GM21717 (cell line): ENCODE measurements at regions not wholly inside any gene's neighbourhood (a gene's known extent, or its start where the extent isn't known, plus 50 kb on each side); places are given as distances from the start of the nearest gene placed in this dataset.

ENCODE experiments used
- ATAC-seq: cut with Tn5 transposase; IDR thresholded peaks from one replicate; pipeline ENCODE4 v1.9.1; 2021; ENCODE audit warnings: mild to moderate bottlenecking, moderate library complexity; ENCODE audit not compliant: unreplicated experiment

DNA sequence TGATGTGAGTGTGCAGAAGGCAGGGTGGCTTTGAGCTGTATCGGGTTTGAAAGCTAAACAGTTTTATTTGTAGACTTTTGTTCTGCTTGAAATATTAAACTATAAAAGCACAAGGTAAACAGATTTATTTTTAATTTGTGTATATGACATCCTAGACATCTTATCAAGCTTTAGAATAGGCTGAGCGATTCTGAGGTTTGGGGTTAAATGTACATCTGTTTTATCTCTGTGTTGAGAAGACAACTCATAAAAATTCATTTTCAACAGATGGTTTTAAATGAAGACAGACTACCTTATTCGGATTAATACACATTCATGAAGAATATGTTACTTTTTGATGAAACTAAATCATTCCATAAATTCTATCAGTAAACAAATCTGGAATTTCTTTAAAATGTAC lies 368.8 kb downstream of the RPRM start:
- ATAC-seq, result no peak

DNA sequence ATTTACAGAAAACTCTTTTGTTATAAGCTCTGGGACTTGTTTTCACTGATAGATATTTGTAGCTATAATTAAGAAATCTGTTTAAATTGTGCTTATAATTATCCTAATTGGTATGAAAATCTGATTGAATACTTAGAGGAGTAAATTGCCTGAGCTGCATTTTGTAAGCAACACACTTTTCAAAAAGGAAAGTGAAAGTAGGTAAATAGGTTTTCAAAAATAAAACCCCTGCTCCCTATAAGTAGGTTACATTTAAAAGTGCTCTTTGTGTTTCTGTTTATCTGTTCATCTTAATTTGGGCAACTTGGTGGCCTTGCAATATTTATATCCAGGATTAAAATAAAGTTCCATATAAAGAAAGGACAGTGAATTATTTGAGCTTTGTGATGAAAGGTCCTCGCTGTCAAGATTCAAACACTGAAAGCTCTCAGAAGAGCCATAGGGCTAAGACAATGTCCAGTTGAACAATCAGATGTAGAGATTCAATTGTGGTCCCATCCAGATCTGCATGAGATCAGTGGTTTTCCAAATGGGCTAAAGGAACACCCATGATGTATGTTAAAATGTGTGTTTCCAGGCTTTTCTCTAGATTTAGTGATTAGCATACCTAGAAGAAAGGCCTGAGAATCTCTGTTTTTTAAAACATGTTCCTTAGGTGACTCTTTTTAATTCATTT lies 371.6 kb downstream of the RPRM start:
- peak; percentile 69 for ATAC-seq

DNA sequence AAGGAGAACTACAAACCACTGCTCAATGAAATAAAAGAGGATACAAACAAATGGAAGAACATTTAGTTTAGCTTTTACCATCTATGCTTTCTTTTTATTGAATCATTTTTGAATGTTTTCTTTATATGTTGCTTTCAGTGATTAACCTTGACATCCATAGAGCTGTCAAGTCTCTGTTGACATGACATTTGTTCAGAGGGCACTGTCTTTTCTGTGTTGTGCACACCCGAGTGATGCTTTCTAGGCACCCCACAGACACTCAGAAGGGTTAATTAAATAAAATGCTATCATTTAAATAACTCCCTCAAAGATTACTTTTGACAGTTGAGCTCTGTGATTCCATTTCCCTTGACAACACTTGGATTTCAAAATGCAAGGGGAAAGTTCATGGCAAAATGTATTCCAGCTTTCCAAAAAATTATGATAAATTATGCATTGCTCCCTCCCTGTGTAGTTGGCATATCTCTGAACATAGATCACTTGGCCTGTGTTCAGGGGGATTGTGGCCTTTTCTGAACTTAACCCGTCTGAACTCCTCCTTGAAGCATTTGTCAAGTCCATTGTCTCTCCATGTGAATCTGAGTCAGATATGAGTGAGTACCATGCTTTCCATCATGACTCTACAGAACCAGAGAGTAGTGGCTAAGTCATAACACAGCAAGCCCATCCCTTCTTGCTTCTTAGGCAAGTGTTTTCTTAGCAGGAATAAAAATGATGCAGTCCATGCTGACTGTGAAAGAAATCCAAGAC lies 372.6 kb downstream of the RPRM start:
- ATAC-seq, result no peak

DNA sequence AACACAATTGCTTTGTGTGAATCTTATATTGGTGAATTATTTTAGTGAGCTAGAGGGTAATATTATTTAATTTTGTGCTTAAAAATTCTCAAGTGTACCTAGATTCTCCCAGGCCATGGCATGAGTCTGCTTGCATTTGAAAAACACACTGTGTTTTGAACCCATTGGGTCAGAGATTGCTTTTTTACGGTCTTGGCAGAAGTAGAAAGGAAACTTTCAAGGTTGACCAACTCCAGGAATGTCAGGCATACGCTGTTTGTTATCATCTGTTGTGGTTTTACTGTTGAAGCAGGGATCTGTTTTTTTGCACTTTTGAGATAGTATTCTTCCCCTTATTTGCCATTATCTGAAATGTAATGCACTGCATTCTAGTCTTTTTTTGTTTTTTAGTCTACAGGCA lies 377.4 kb downstream of the RPRM start:
- ATAC-seq, result no peak

DNA sequence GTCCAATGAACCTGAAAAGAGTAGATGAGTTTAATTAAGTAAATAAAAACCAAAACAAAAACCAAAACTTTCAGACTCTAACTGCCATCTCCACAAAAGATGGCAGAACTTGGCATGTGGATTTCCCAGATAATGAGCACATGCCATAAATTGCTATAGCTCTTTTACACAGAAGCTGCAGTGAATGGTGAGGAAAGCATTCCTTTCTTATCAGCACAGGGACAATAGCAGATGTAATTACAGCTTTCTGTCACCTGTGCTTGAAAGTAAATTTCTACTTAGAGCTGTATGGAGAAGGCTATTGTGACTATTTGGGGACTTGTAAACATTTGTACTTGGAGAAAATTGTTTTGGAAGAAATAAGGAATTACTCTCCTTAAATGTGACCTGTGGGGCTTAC lies 378.4 kb downstream of the RPRM start:
- no peak for ATAC-seq

DNA sequence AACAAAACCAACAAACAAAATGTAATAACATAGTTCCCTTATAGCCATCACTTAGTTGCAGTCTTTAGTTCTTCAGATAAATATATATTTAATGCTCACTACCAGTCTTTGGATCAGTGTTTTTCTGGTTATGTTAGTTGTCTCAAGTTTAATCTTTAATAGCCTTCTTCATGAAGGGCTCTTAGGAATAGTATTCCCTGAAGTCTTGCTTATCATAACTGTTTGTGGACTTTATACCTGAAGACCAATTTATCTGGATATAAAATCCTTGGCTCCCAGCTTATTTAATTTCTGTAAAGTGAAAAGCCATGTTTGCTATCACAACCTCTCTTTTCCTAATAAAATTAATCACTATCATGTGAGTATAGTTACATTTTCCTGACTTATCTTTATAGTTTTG lies 379.7 kb downstream of the ARL6IP6 start:
- no peak for ATAC-seq

DNA sequence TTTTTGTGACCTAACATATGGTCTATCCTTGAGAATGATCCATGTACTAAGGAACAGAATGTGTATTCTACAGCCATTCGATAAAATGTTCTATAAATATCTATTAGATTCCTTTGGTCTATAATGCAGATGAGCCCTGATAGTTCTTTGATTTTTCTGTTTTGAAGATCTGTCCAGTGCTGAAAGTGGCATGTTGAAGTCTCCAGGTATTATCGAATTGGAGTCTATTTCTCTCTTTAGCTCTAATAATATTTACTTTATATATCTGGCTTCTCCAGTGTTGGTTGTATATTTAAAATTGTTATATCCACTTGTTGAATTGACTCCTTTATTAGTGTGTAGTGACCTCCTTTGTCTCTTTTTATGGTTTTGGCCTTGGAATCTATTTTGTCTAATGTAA lies 377.9 kb downstream of the ARL6IP6 start:
- no peak for ATAC-seq

DNA sequence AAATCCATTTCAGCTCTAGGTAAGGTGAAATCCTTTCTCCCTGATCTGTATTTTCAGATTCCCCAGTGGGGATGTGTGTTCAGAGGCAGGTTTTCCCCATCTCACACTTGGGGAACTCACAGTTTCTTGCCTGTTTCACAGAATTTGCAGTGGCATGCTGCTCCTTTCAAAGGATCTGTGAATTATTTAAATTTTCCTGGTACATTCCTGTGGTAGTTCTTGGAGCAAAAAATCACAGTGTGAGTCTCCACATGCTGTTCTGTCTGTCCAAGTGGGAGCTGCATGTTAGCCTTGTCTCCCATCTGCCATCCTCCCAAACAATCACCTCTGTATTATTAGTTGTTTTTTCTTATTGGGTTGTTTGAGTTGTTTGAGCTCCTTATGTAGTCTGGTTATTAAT lies 372.9 kb downstream of the ARL6IP6 start:
- ATAC-seq, result no peak

DNA sequence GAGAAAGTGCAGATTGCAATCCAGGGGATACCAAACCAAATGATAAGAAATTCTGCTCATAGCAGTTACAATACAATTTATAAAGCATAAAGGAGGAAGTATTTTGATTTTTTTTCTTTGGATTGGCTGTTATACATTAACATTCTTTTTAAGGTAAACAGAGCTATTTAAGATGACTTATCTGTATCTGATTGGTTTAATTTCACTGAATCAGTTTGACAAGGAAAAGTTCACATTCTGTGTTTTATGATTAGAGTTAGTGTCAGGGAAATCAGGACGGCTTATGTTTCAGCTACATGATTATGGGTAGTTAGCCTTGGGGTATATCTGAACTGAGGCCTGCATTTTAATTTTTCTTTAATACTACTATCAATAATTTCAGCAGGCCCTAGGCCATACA lies 360.9 kb downstream of the ARL6IP6 start:
- no peak for ATAC-seq

DNA sequence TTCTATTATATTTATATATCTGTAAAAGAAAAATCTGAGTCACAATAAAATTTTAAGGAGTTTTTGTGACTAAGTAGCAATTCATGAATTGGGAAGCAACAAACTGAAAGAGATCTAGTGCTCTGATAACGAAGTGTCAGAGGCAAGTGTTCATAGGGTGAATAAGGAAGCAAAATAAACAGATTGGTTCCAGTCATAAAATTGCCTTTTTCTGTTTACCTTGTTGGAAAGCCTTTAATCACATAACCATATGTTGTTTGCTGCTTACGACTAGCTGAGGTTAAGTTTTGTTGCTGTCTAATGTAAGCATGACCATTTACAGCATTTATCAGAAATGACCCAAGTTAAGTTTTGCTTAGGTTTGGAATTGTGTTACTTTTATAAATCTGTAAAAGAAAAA lies 358.9 kb downstream of the ARL6IP6 start:
- ATAC-seq, result no peak

DNA sequence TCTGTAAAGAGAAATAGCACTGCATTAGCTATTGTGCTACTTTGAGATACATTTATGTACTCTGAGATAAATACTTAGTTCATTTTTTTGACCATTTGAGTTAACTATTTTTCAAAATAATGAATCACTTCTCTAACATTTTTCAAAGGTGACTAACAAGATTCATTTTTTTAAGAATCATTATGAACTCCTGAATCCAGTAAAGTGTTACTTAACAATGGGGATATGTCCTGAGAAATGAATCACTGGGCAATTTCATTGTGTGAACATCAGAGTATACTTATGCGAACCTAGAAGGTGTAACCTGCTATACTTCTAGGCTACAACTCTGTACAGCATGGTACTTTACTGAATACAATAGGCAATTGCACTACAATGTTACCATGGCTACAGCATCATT lies 355.8 kb downstream of the ARL6IP6 start:
- ATAC-seq, result no peak

DNA sequence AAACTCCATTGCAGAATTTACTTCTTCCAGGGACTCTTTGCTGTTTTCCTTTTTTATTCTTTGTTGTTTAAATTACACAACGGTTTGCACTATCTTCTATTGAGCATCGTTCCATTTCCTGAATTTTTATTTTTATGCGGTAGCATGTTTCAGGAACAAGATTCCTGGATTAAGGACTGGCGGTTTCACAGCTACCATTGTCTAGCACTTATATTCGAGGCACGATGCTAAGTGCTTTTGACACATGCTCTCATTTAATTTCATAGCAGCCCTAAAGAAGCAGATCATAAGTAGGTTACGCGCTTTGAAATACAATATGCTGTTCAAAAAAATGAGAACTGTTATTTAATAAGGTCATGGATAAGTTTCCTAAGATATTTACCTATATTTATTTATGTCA lies 354.4 kb downstream of the ARL6IP6 start:
- no peak for ATAC-seq

DNA sequence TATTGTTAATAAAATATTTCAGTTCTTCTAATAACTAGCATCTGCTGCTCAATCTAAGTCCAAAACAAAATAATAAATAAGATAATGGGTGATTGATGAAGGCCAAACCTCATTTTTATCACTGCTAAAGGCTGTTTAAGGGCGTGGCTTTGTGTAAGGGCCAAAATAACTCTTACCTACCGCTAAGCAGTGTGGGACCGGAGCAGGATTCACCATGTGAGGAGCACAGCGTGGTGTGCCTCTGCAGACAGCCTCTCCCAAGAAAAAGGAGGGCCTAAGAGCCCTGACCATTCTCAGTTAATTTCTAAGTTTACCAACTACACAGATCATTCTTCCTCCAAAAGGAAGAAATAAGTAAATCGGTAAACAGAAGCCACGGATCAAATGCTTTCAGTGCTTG lies 353.7 kb downstream of the ARL6IP6 start:
- no peak for ATAC-seq

DNA sequence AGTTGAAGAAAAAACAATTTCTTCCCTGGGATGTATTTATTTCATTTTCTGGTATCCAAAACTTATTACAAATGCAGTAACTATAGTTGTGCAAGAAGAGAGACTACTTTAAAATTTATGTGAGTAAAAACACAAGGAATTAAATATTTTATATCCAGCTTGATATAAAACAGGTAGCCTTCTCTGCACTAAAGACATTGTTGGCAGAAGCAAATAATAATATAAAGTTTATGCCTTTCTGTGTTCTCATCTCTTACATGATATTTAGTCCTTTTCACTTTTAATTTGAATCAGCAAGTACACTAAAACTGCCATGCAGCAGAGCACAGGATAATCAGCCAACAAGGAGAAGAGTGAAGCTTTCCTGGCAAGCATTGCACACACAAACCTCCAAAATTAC lies 352.7 kb downstream of the ARL6IP6 start:
- ATAC-seq, result no peak

DNA sequence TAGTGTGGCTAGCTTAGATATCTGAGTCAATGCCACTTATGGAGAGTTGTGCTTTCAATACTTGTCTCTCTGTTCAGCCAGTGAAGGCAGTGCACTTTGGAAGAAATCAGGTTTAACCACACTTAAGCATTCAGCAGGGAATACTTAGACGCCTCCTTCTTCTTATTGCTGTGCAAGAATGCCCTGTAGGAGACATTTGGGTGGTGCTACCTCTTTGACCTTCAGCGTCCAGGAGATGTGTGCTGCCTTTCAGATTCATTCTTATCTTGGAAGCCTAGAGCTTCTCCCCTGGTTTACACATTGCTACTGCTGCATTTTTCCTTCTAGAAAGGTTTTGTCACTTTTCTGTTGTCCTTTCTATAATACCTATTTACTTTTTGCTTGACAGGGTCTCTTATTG lies 350.5 kb downstream of the ARL6IP6 start:
- no peak for ATAC-seq

DNA sequence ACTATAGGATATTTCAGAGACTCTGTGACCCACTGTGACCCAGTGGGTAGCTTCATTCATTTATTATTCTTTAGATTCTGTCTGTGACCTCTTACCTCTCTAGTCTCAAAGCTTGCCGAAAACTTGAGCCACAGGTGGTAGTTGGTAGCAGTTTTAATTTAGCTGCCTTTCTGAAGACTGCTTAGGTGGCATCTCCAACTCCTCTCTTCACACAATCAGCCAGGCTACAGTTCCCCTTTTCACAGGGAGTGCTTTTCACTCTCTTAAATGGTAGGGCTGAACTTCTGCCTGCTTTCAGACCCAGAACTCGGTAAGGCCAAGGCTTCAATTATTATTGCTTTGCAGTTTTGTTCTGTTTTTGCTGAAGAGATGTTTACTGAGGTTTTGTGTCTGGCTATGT lies 349.6 kb downstream of the ARL6IP6 start:
- ATAC-seq, result no peak

DNA sequence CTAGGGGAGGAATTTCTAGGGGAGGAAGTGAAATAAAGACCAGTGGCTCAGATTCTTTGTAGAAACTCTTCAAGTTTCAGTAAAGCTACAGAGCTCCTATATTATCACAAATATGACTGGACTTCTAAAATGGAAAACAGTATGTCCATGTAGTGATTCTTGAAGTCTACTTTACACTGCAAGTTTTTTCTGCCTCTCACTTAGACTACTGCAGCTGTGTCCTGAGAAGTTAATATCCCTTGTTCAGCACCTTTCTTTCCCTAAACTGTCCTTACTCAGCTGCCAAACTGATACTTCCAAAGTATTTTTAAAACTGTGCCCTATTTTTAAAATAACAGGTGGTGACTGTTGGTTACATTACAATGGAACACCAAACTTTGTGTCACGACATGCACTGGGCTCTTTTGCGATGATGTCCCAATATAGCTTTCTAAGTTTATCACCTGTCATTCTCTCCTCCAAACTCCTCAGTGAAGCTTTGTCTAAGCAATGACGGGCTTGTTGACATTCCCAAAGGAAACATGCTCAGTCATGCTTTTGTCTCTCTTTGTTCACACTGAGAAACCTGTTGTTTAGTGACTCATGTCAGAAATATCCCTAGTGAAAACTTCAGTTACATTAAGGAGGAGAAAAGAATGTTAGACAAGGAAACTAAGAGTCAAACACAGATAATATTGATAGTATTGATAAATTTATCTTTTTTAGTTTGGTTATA lies 341.1 kb downstream of the ARL6IP6 start:
- no peak for ATAC-seq

DNA sequence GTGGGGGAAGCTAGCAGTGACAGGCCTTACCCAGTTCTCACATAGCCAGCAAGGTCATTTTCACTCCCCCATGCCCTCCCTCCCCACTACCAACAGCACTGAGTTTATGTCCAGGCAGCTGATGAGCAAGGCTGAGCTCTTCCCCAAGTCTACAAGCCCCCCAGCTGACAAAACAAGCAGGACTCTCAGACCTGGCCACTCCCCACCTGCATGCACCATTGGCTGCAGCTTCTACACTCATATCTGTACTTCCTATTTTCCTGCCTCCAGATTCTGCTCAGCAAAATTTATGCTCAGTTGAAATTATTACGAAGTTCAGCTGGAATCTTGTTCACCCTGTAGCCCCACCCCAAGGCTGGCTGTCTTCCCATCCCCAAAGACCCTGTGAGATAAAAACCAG lies 339.3 kb downstream of the ARL6IP6 start:
- no peak for ATAC-seq

DNA sequence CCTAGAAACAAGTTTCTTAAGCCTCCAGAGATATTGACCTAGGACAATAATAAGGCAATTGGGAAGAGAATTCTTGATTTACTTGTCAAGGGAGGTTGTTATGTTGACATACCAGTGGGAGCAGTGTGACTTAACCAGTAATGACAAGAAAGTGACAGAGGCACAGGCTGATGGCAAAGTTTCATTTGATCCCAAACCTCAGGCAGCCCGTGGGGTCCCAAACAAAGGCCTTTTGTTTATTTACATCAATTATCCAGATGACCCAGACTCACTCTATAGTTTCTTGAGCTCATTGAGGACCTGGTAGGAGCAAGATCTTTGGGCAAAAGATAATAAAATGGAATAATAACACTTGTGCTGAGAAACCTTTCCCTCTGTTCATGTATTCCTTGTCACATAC lies 336.8 kb downstream of the ARL6IP6 start:
- ATAC-seq, result no peak

DNA sequence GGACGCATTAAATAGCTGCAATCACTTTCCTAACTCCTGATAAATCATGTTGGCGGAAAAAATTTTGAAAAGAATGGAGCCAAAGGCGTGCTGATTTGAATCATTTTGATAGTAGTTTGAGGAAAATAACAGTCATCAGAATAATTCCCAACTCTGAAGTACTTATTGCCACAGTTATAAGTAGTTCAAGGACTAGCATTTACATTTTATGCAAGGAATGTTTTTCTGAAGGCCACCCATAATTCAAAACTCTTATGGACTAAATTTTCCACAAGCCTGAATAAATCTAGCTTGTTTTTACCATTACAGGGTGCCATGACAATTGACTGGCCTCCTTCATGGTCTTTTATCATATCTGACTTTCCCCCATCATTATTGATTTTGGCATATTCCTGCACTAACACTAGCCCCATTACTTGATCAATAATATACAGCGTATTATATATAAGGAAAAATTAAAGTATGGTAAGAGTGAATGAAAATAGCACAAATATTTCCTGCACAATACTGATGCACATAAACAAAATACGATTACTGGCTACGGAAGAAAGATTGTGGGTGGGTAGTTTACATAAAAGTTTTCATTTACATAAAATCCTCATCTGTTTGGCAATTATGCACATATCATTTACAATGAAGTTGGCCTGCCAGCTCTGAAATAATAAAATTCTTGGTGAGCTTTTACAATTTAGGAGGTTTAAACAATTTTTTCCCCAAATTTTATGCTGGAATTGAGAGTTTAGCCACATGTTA lies 334.6 kb downstream of the ARL6IP6 start:
- ATAC-seq, result no peak

DNA sequence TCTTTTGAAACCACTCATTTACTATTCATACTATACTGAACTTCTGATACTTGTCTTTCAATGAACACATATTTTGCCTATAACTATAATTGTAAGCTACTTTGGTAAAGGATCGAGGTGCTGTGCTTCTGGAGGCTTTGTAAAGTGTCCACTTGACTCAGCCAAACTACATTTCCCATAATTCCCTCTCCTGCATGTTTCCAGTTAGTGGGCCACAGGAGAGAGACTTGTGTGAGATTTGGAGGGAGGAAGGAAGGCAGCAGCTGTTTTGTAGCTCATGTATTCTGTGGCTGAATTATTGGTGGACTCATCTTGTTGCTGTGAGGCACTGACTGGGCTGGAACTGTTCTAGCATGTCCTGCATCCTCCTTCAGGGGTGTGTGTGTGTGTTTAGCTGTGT lies 328.8 kb downstream of the ARL6IP6 start:
- ATAC-seq, result no peak
